ENCODE measurements at regions not wholly inside any gene's neighbourhood (a gene's known extent, or its start where the extent isn't known, plus 50 kb on each side); places are given as distances from the start of the nearest gene placed in this dataset.
A peak's percentile ranks its signal among the peaks of the same experiment; 100 is the strongest.

GRCh38 chr2:145206496-145207281 lies 686.8 kb upstream of the ZEB2 start:
- intact Hi-C loops (cut with DNase I): no loop called here
- no peak for DNase-seq
- H3K27ac ChIP-seq (ENCODE audit: low read depth in 2 of 2, low read length in 2 of 2): no peak overlapping the region
- H3K4me1 ChIP-seq (ENCODE audit: control insufficient read depth in 2 of 3, insufficient read depth in 2 of 3, low read depth in 1 of 3, low read length in 3 of 3): no peaks in the 10 kb centered on the region
- no peak for TF ChIP-seq CTCF (IDR thresholded peaks at IDR 0.05; ENCODE audit: borderline replicate concordance, extremely low read depth, insufficient read depth)
- H3K9me3 ChIP-seq (ENCODE audit: control insufficient read depth in 2 of 3, insufficient read depth in 1 of 3, low read length in 3 of 3): peaks cover 0 to 3% (median 0%) of the 10 kb centered on the region in 3 donors
- FAIRE-seq: no peak
- no peaks in the 10 kb centered on the region for H3K27me3 ChIP-seq (ENCODE audit: control insufficient read depth, insufficient read depth, low read length)
- no peak overlapping the region for H3K4me3 ChIP-seq (ENCODE audit: low read length in 3 of 3)
- no peak overlapping the region for H3K9ac ChIP-seq (ENCODE audit: low read length in 3 of 3)
- no peaks in the 10 kb centered on the region for H3K36me3 ChIP-seq (ENCODE audit: control insufficient read depth in 2 of 3, insufficient read depth in 3 of 3, low read length in 3 of 3)

- FAIRE-seq: no peak
- H3K27me3 ChIP-seq (ENCODE audit: control insufficient read depth, insufficient read depth, low read length): no peaks in the 10 kb centered on the region
- peak in 4 of 5 donors; percentile 79 to 89 (median 86) for DNase-seq
Measured at GRCh38 chr2:145203891-145204290, 684.0 kb upstream of the ZEB2 start.

GRCh38 chr2:145199827-145200706 lies 680.1 kb upstream of the ZEB2 start:
- H3K4me1 ChIP-seq (ENCODE audit: control insufficient read depth in 2 of 3, insufficient read depth in 2 of 3, low read depth in 1 of 3, low read length in 3 of 3): peaks cover 0 to 3% (median 0%) of the 10 kb centered on the region in 3 donors
- H3K9ac ChIP-seq (ENCODE audit: low read length in 3 of 3): no peak overlapping the region
- no peaks in the 10 kb centered on the region for H3K36me3 ChIP-seq (ENCODE audit: control insufficient read depth in 2 of 3, insufficient read depth in 3 of 3, low read length in 3 of 3)
- intact Hi-C loops (cut with DNase I): no loop called here
- no peak overlapping the region for H3K27ac ChIP-seq (ENCODE audit: low read depth in 2 of 2, low read length in 2 of 2)
- FAIRE-seq (no peak), DNase-seq (no peak)
- no peak overlapping the region for H3K4me3 ChIP-seq (ENCODE audit: low read length in 3 of 3)
- H3K27me3 ChIP-seq (ENCODE audit: control insufficient read depth, insufficient read depth, low read length): no peaks in the 10 kb centered on the region
- no peaks in the 10 kb centered on the region for H3K9me3 ChIP-seq (ENCODE audit: control insufficient read depth in 2 of 3, insufficient read depth in 1 of 3, low read length in 3 of 3)
- TF ChIP-seq CTCF (IDR thresholded peaks at IDR 0.05; ENCODE audit: borderline replicate concordance, extremely low read depth, insufficient read depth): no peak

More at GRCh38 chr2:145203891-145204290, 684.0 kb upstream of the ZEB2 start:
- Histone ChIP-seq H3K4me3 (ENCODE audit: low read length in 3 of 3) (no peak overlapping the region), H3K27ac (ENCODE audit: low read depth in 2 of 2, low read length in 2 of 2) (no peak overlapping the region), H3K4me1 (ENCODE audit: control insufficient read depth in 2 of 3, insufficient read depth in 2 of 3, low read depth in 1 of 3, low read length in 3 of 3) (peaks cover 0 to 3% (median 0%) of the 10 kb centered on the region in 3 donors), H3K36me3 (ENCODE audit: control insufficient read depth in 2 of 3, insufficient read depth in 3 of 3, low read length in 3 of 3) (no peaks in the 10 kb centered on the region), H3K9ac (ENCODE audit: low read length in 3 of 3) (no peak overlapping the region), H3K9me3 (ENCODE audit: control insufficient read depth in 2 of 3, insufficient read depth in 1 of 3, low read length in 3 of 3) (no peaks in the 10 kb centered on the region)
- intact Hi-C loops (cut with DNase I): no loop called here
- no peak for TF ChIP-seq CTCF (IDR thresholded peaks at IDR 0.05; ENCODE audit: borderline replicate concordance, extremely low read depth, insufficient read depth)

Measured in kidney (tissue), 13 donors.